ENCODE measurements at regions not wholly inside any gene's neighbourhood (a gene's known extent, or its start where the extent isn't known, plus 50 kb on each side); places are given as distances from the start of the nearest gene placed in this dataset.
"Not testable (repeated sequence)": the region's sequence is repeated elsewhere in the genome, so short reads cannot be mapped to it uniquely, and the experiment has no call there.

- no peak overlapping the region for H3K27ac ChIP-seq
- TF ChIP-seq ZFX (IDR thresholded peaks at IDR 0.05) (no peak), CTCF (conservative IDR thresholded peaks at IDR 0.05) (no peak)
These were observed 420.5 kb upstream of the TECRL start for GRCh38 chr4:64829749-64830148.

DNA sequence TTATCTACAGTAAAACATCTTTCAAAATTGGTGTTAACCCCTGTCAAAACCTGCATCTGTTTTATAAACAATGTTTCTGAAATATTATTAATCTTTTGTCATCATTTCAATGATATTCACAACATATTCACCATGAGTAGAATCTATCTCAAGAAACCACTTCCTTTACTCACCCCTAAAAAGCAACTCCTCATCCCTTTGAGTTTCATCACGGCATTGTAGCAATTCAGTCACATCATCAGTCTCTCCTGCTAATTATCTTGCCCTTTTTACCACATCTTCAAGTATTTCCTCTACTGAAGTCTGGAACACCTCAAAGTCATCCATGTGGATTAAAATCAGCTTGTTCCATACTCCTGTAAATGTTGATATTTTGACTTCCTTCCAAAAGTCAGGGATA is 415.3 kb upstream of the TECRL start:
- no peak overlapping the region for H3K27ac ChIP-seq
- TF ChIP-seq ZFX (IDR thresholded peaks at IDR 0.05) (no peak), CTCF (conservative IDR thresholded peaks at IDR 0.05) (no peak)

DNA sequence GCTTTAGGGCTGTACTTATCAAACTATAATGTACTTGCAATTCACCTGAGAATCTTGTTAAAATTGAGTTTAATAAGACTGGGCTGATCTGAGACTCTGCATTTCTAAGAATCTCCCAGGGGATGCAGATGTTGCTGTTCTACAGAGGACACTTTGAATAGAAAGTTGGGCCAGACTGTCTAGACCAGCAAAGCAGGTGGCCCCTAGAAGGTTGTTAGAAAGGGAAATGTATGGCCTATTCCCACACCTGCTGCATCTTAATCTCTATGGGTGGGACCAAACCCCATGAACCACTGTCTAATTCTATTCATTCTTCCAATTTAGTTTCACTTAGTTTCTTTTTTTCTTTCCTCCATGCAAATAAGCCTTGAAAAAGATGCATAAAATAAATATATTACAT is 413.2 kb upstream of the TECRL start:
- H3K27ac ChIP-seq: no peak overlapping the region
- TF ChIP-seq CTCF (conservative IDR thresholded peaks at IDR 0.05) (no peak), ZFX (IDR thresholded peaks at IDR 0.05) (no peak)

DNA sequence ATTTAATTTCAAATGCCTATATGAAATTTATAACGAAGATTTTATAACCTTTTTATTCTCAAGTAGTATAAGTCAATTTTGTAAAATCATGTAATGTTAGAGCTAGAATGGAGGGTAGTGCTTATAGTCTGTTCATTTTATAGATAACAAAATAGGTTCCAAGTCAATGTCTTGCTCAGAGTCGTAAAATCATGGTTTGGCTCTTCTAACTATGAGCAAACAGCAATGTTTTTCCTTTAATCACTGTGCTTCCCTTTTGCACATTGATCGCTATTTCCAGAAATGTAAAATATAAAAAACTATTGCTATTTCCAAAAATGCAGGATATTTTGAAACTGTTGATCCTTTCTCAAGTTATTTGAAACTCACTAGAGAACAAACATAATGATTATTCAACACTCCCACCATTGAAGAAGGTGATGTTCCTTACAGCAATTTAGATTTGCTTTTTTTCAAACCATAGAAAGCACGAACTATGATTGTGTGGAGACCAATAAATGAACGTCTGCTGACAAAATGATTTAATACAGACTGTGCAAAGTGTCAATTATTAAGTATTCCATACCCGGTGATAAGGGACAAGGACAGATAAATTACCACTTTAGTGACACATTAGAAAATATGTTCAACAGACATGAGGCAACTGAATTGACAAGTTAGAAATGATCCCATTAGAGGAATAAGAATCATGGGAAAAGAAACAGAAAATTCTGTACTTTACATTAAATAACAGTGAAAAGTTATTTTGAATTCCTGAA is 412.1 kb upstream of the TECRL start:
- no peak for TF ChIP-seq ZFX (IDR thresholded peaks at IDR 0.05)
- no peak for TF ChIP-seq CTCF (conservative IDR thresholded peaks at IDR 0.05)

DNA sequence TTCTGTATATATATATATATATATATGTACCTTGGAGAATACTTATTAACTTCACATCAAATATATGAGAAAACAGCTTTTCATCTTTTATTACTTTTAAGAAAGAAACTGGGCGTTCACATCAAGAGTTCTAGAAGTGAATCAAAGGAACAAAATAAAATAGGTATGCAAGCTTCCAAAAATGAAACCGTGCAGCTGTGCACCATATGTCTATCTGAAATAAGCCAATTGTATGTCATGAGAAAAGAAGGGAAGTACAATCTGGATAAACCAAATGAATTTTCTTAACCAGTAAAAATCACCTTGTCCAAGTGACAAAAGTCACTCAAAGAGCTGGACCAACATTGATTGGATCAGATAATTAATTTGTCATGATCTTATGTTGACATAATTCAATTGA is 405.4 kb upstream of the TECRL start:
- no peak for TF ChIP-seq CTCF (conservative IDR thresholded peaks at IDR 0.05)
- no peak for TF ChIP-seq ZFX (IDR thresholded peaks at IDR 0.05)
- H3K27ac ChIP-seq: no peak overlapping the region

More for the DNA sequence above, 412.1 kb upstream of the TECRL start:
- no peak overlapping the region for H3K27ac ChIP-seq

GRCh38 chr4:64807821-64808220 is 398.6 kb upstream of the TECRL start:
- no peak overlapping the region for H3K27ac ChIP-seq
- TF ChIP-seq CTCF (conservative IDR thresholded peaks at IDR 0.05): no peak
- no peak for TF ChIP-seq ZFX (IDR thresholded peaks at IDR 0.05)

DNA sequence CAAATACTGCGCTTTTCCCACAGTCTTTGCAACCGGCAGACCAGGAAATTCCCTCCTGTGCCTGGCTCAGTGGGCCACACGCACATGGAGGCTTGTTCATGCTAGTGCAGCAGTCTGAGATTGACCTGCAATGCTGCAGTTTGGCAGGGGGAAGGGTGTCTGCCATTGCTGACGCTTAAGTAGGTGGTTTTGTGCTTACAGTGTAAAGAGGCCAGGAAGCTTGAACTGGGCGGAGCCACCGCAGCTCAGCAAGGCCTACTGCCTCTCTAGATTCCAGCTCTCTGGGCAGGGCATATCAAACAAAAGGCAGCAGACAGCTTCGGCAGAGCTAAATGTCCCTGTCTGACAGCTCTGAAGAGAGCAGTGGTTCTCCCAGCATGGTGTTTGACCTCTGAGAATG is 390.5 kb upstream of the TECRL start:
- no peak overlapping the region for H3K27ac ChIP-seq

GRCh38 chr4:64798828-64799227 is 389.6 kb upstream of the TECRL start:
- not testable (repeated sequence) for H3K27ac ChIP-seq

More for the DNA sequence above, 390.5 kb upstream of the TECRL start:
- TF ChIP-seq CTCF (conservative IDR thresholded peaks at IDR 0.05) (no peak), ZFX (IDR thresholded peaks at IDR 0.05) (no peak)
